ENCODE measurements at regions not wholly inside any gene's neighbourhood (a gene's known extent, or its start where the extent isn't known, plus 50 kb on each side); places are given as distances from the start of the nearest gene placed in this dataset.

GRCh38 chr14:75373616-75374015, 54.2 kb upstream of the JDP2 start:
- Histone ChIP-seq H3K36me3 (no peaks in the 10 kb centered on the region), H3K27me3 (no peaks in the 10 kb centered on the region), H3K27ac (no peak overlapping the region), H3K4me1 (no peaks in the 10 kb centered on the region), H3K4me3 (no peak overlapping the region), H3K9me3 (no peaks in the 10 kb centered on the region)
- 75 to 100% (median 88%) methylated on average over 1 of the region's 1 CpG for WGBS, 5 donors
- DNase-seq: no peak
- intact Hi-C loops (cut with DNase I; ENCODE audit: low total_unique reads): no loop called here
- no peak for TF ChIP-seq POLR2A (IDR thresholded peaks at IDR 0.05)
- no peak for TF ChIP-seq EP300 (IDR thresholded peaks at IDR 0.05)
- no peak for TF ChIP-seq CTCF (IDR thresholded peaks at IDR 0.05)
- no peak for TF ChIP-seq POLR2AphosphoS5 (IDR thresholded peaks at IDR 0.05)

- H3K4me3 ChIP-seq: no peak overlapping the region
- intact Hi-C loops (cut with DNase I; ENCODE audit: low total_unique reads): no loop called here
- H3K27ac ChIP-seq: no peak overlapping the region
- no peaks in the 10 kb centered on the region for H3K4me1 ChIP-seq
- TF ChIP-seq POLR2A (IDR thresholded peaks at IDR 0.05): no peak
- TF ChIP-seq EP300 (IDR thresholded peaks at IDR 0.05): no peak
- TF ChIP-seq POLR2AphosphoS5 (IDR thresholded peaks at IDR 0.05): no peak
- no peak for TF ChIP-seq CTCF (IDR thresholded peaks at IDR 0.05)
- no peaks in the 10 kb centered on the region for H3K9me3 ChIP-seq
- 29 to 73% (median 48%) methylated on average over 1 of the region's 1 CpG for WGBS, 5 donors
- H3K36me3 ChIP-seq: no peaks in the 10 kb centered on the region
- no peaks in the 10 kb centered on the region for H3K27me3 ChIP-seq
- DNase-seq: no peak
Measured at GRCh38 chr14:75374911-75375310, 52.9 kb upstream of the JDP2 start.

GRCh38 chr14:75375983-75376382, 51.8 kb upstream of the JDP2 start:
- WGBS, 5 donors: 92 to 100% (median 94%) methylated on average over 3 of the region's 3 CpGs

More at GRCh38 chr14:75375983-75376382, 51.8 kb upstream of the JDP2 start:
- no peaks in the 10 kb centered on the region for H3K9me3 ChIP-seq
- H3K4me3 ChIP-seq: no peak overlapping the region
- TF ChIP-seq POLR2AphosphoS5 (IDR thresholded peaks at IDR 0.05) (no peak), CTCF (IDR thresholded peaks at IDR 0.05) (no peak), EP300 (IDR thresholded peaks at IDR 0.05) (no peak), POLR2A (IDR thresholded peaks at IDR 0.05) (no peak)
- no peaks in the 10 kb centered on the region for H3K36me3 ChIP-seq
- no peak overlapping the region for H3K27ac ChIP-seq
- no peaks in the 10 kb centered on the region for H3K27me3 ChIP-seq
- H3K4me1 ChIP-seq: peaks cover 0 to 8% (median 3%) of the 10 kb centered on the region in 4 donors
- intact Hi-C loops (cut with DNase I; ENCODE audit: low total_unique reads): no loop called here
- no peak for DNase-seq
